ENCODE measurements at regions not wholly inside any gene's neighbourhood (a gene's known extent, or its start where the extent isn't known, plus 50 kb on each side); places are given as distances from the start of the nearest gene placed in this dataset.

GRCh38 chr6:7468382-7469081, 72.9 kb upstream of the DSP start:
- peak overlapping the region in 2 of 3 experiments; percentile 22 to 62 for H3K4me3 ChIP-seq (ENCODE audit: control insufficient read depth in 2 of 3, extremely low read depth in 1 of 3, insufficient read depth in 2 of 3, low read depth in 1 of 3, low read length in 3 of 3)
- DNase-seq (ENCODE audit: low read depth, low spot score) (no peak), FAIRE-seq (peak; percentile 75)
- H3K9ac ChIP-seq (ENCODE audit: control insufficient read depth, extremely low read depth, insufficient read depth, low read length) = peak overlapping the region; percentile 58
- H4K20me1 ChIP-seq (ENCODE audit: control insufficient read depth, extremely low read depth, insufficient read depth, low read length) = no peaks in the 10 kb centered on the region
- TF ChIP-seq CTCF (optimal IDR thresholded peaks at IDR 0.05 in 1 of 3, IDR thresholded peaks at IDR 0.05 in 1 of 3, conservative IDR thresholded peaks at IDR 0.05 in 1 of 3; ENCODE audit: extremely low read depth in 1 of 3, insufficient read depth in 2 of 3, low read length in 3 of 3) (no peak), EZH2 (IDR thresholded peaks at IDR 0.05; ENCODE audit: low read length) (no peak)
- peak overlapping the region; percentile 85 for H3K4me2 ChIP-seq (ENCODE audit: control insufficient read depth, extremely low read depth, insufficient read depth, low read depth, low read length)
- H3K9me3 ChIP-seq (ENCODE audit: control insufficient read depth, low read depth, low read length) = no peaks in the 10 kb centered on the region
- H3K36me3 ChIP-seq (ENCODE audit: control insufficient read depth in 2 of 2, extremely low read depth in 1 of 2, insufficient read depth in 2 of 2, low read length in 2 of 2) = no peaks in the 10 kb centered on the region
- H3K79me2 ChIP-seq (ENCODE audit: control insufficient read depth, insufficient read depth, low read length) = no peaks in the 10 kb centered on the region
- H3K27ac ChIP-seq (ENCODE audit: control insufficient read depth, insufficient read depth, low read length) = peak overlapping the region; percentile 74
- H3K9me1 ChIP-seq (ENCODE audit: control insufficient read depth, extremely low read depth, insufficient read depth, low read length) = no peaks in the 10 kb centered on the region
- peak overlapping the region; percentile 91 for H2AFZ ChIP-seq (ENCODE audit: control insufficient read depth, low read length)
- no peaks in the 10 kb centered on the region for H3K27me3 ChIP-seq (ENCODE audit: control insufficient read depth, extremely low read depth, insufficient read depth, low read length)
- dilution Hi-C loops (cut with MboI; ENCODE audit: extremely low pct_ligation_motif_present, low sequenced_read_pairs) = no loop called here
- peaks cover 21% of the 10 kb centered on the region for H3K4me1 ChIP-seq (ENCODE audit: control insufficient read depth, extremely low read depth, insufficient read depth, low read length)

GRCh38 chr6:7469696-7470095, 71.8 kb upstream of the DSP start:
- FAIRE-seq = no peak
- dilution Hi-C loops (cut with MboI; ENCODE audit: extremely low pct_ligation_motif_present, low sequenced_read_pairs) = no loop called here
- Histone ChIP-seq H3K4me2 (ENCODE audit: control insufficient read depth, extremely low read depth, insufficient read depth, low read depth, low read length) (no peak overlapping the region), H3K9ac (ENCODE audit: control insufficient read depth, extremely low read depth, insufficient read depth, low read length) (no peak overlapping the region), H3K4me1 (ENCODE audit: control insufficient read depth, extremely low read depth, insufficient read depth, low read length) (peaks cover 15% of the 10 kb centered on the region), H3K9me3 (ENCODE audit: control insufficient read depth, low read depth, low read length) (no peaks in the 10 kb centered on the region), H4K20me1 (ENCODE audit: control insufficient read depth, extremely low read depth, insufficient read depth, low read length) (no peaks in the 10 kb centered on the region), H3K9me1 (ENCODE audit: control insufficient read depth, extremely low read depth, insufficient read depth, low read length) (no peaks in the 10 kb centered on the region), H3K79me2 (ENCODE audit: control insufficient read depth, insufficient read depth, low read length) (no peaks in the 10 kb centered on the region), H3K36me3 (ENCODE audit: control insufficient read depth in 2 of 2, extremely low read depth in 1 of 2, insufficient read depth in 2 of 2, low read length in 2 of 2) (no peaks in the 10 kb centered on the region), H3K4me3 (ENCODE audit: control insufficient read depth in 2 of 3, extremely low read depth in 1 of 3, insufficient read depth in 2 of 3, low read depth in 1 of 3, low read length in 3 of 3) (no peak overlapping the region), H3K27me3 (ENCODE audit: control insufficient read depth, extremely low read depth, insufficient read depth, low read length) (no peaks in the 10 kb centered on the region), H2AFZ (ENCODE audit: control insufficient read depth, low read length) (no peak overlapping the region), H3K27ac (ENCODE audit: control insufficient read depth, insufficient read depth, low read length) (no peak overlapping the region)
- TF ChIP-seq EZH2 (IDR thresholded peaks at IDR 0.05; ENCODE audit: low read length) (no peak), CTCF (optimal IDR thresholded peaks at IDR 0.05 in 1 of 3, IDR thresholded peaks at IDR 0.05 in 1 of 3, conservative IDR thresholded peaks at IDR 0.05 in 1 of 3; ENCODE audit: extremely low read depth in 1 of 3, insufficient read depth in 2 of 3, low read length in 3 of 3) (no peak)
- DNase-seq (ENCODE audit: low read depth, low spot score) = no peak

All from keratinocyte (primary cell).